ENCODE measurements at regions not wholly inside any gene's neighbourhood (a gene's known extent, or its start where the extent isn't known, plus 50 kb on each side); places are given as distances from the start of the nearest gene placed in this dataset.

GRCh38 chr6:37102299-37103168, 67.4 kb upstream of the PIM1 start:
- TF ChIP-seq GATA3 (IDR thresholded peaks at IDR 0.05; ENCODE audit: low read depth, low read length): no peak
- no peak for TF ChIP-seq GATA2 (IDR thresholded peaks at IDR 0.05; ENCODE audit: low read depth, low read length)

GRCh38 chr6:37103169-37104039, 66.5 kb upstream of the PIM1 start:
- TF ChIP-seq GATA3 (IDR thresholded peaks at IDR 0.05; ENCODE audit: low read depth, low read length) (no peak), GATA2 (IDR thresholded peaks at IDR 0.05; ENCODE audit: low read depth, low read length) (0 out of 2 replicates have a peak, but pooled peaks have one; percentile 10)

GRCh38 chr6:37104824-37105147, 65.2 kb upstream of the PIM1 start:
- no peak for TF ChIP-seq GATA3 (IDR thresholded peaks at IDR 0.05; ENCODE audit: low read depth, low read length)

- TF ChIP-seq GATA2 (IDR thresholded peaks at IDR 0.05; ENCODE audit: low read depth, low read length): no peak
- TF ChIP-seq GATA3 (IDR thresholded peaks at IDR 0.05; ENCODE audit: low read depth, low read length): no peak
These were observed 64.6 kb upstream of the PIM1 start for GRCh38 chr6:37105148-37106050.

- TF ChIP-seq GATA2 (IDR thresholded peaks at IDR 0.05; ENCODE audit: low read depth, low read length) (no peak), GATA3 (IDR thresholded peaks at IDR 0.05; ENCODE audit: low read depth, low read length) (no peak)
These were observed 63.9 kb upstream of the PIM1 start for GRCh38 chr6:37106051-37106363.

- no peak for TF ChIP-seq GATA3 (IDR thresholded peaks at IDR 0.05; ENCODE audit: low read depth, low read length)
- TF ChIP-seq GATA2 (IDR thresholded peaks at IDR 0.05; ENCODE audit: low read depth, low read length): no peak
These were observed 63.4 kb upstream of the PIM1 start for GRCh38 chr6:37106554-37106953.

GRCh38 chr6:37106982-37107491, 62.9 kb upstream of the PIM1 start:
- TF ChIP-seq GATA3 (IDR thresholded peaks at IDR 0.05; ENCODE audit: low read depth, low read length): no peak
- TF ChIP-seq GATA2 (IDR thresholded peaks at IDR 0.05; ENCODE audit: low read depth, low read length): no peak

- TF ChIP-seq GATA2 (IDR thresholded peaks at IDR 0.05; ENCODE audit: low read depth, low read length) (peak; percentile 85), GATA3 (IDR thresholded peaks at IDR 0.05; ENCODE audit: low read depth, low read length) (peak; percentile 53; the same call in 1 of the 2 replicates)
These were observed 60.0 kb upstream of the PIM1 start for GRCh38 chr6:37109714-37110499.

- no peak for TF ChIP-seq GATA3 (IDR thresholded peaks at IDR 0.05; ENCODE audit: low read depth, low read length)
- TF ChIP-seq GATA2 (IDR thresholded peaks at IDR 0.05; ENCODE audit: low read depth, low read length): no peak
These were observed 59.2 kb upstream of the PIM1 start for GRCh38 chr6:37110500-37111461.

- TF ChIP-seq GATA2 (IDR thresholded peaks at IDR 0.05; ENCODE audit: low read depth, low read length): no peak
- no peak for TF ChIP-seq GATA3 (IDR thresholded peaks at IDR 0.05; ENCODE audit: low read depth, low read length)
These were observed 56.0 kb upstream of the PIM1 start for GRCh38 chr6:37113976-37114375.

- no peak for TF ChIP-seq GATA3 (IDR thresholded peaks at IDR 0.05; ENCODE audit: low read depth, low read length)
- no peak for TF ChIP-seq GATA2 (IDR thresholded peaks at IDR 0.05; ENCODE audit: low read depth, low read length)
These were observed 55.3 kb upstream of the PIM1 start for GRCh38 chr6:37114612-37115011.

All from SH-SY5Y (cell line).